ENCODE measurements at regions not wholly inside any gene's neighbourhood (a gene's known extent, or its start where the extent isn't known, plus 50 kb on each side); places are given as distances from the start of the nearest gene placed in this dataset.

GRCh38 chr7:19442016-19442785 is 266.6 kb downstream of the POLR1F start:
- H3K27ac ChIP-seq (ENCODE audit: insufficient read length, low read depth, low read length): no peak overlapping the region
- H2AFZ ChIP-seq (ENCODE audit: low read length): no peak overlapping the region
- no peak overlapping the region for H3K4ac ChIP-seq (ENCODE audit: low read depth, low read length)
- no peak overlapping the region for H4K8ac ChIP-seq (replicated peaks; ENCODE audit: insufficient read length, low read depth, low read length)
- TF ChIP-seq CTCF (conservative IDR thresholded peaks at IDR 0.05): peak; percentile 75
- no peaks in the 10 kb centered on the region for H3K27me3 ChIP-seq (ENCODE audit: insufficient read depth, low read length)
- H2BK20ac ChIP-seq (ENCODE audit: low read depth, low read length, poor library complexity, severe bottlenecking): no peak overlapping the region
- no peak overlapping the region for H3K18ac ChIP-seq (ENCODE audit: insufficient read length, low read depth, low read length)
- H3T11ph ChIP-seq (ENCODE audit: low read length): no peak overlapping the region
- H3K56ac ChIP-seq (ENCODE audit: insufficient read length, low read depth, low read length): no peak overlapping the region
- Mint-ChIP-seq H3K4me1 (peaks cover 10 to 14% of the 10 kb centered on the region in 2 experiments), H3K27me3 (ENCODE audit: low read depth) (no peaks in the 10 kb centered on the region), H3K27ac (no peak overlapping the region), H3K4me3 (no peak overlapping the region), H3K9me3 (no peaks in the 10 kb centered on the region), H3K36me3 (ENCODE audit: insufficient read depth in 1 of 3, low read depth in 3 of 3) (no peaks in the 10 kb centered on the region)
- no peak overlapping the region for H3K14ac ChIP-seq (ENCODE audit: insufficient read depth, low read length)
- DNase-seq: peak; percentile 43
- H3K4me1 ChIP-seq (ENCODE audit: insufficient read depth, low read length): no peaks in the 10 kb centered on the region
- H2BK12ac ChIP-seq (ENCODE audit: insufficient read length, low read depth, low read length): no peak overlapping the region
- H3K23me2 ChIP-seq (ENCODE audit: insufficient read length, low read depth, low read length, poor library complexity, severe bottlenecking): no peaks in the 10 kb centered on the region
- H3K23ac ChIP-seq (ENCODE audit: insufficient read length, low read depth, low read length): no peak overlapping the region
- no peak overlapping the region for H2BK15ac ChIP-seq (ENCODE audit: low read depth, low read length)
- H3K9me3 ChIP-seq (ENCODE audit: control insufficient read depth, low read depth, low read length): no peaks in the 10 kb centered on the region
- no peak overlapping the region for H2BK5ac ChIP-seq (ENCODE audit: insufficient read length, low read length)
- no peak overlapping the region for H4K91ac ChIP-seq (ENCODE audit: insufficient read length, low read depth, low read length)
- H4K5ac ChIP-seq (ENCODE audit: insufficient read length, low read depth, low read length): no peak overlapping the region
- no peak overlapping the region for H3K9ac ChIP-seq (ENCODE audit: extremely low read depth, insufficient read length, low read length)
- no CpG with 5 or more reads among the region's 4 CpGs for WGBS (ENCODE audit: extremely low coverage, insufficient read length, low lambda C conversion rate)
- no peaks in the 10 kb centered on the region for H3K79me1 ChIP-seq (ENCODE audit: insufficient read depth, low read depth, low read length, poor library complexity, severe bottlenecking)
- no peaks in the 10 kb centered on the region for H3K79me2 ChIP-seq (ENCODE audit: insufficient read depth, low read length)
- H4K20me1 ChIP-seq (ENCODE audit: control insufficient read depth, insufficient read depth, insufficient read length): no peaks in the 10 kb centered on the region
- no peak overlapping the region for H2BK120ac ChIP-seq (ENCODE audit: low read depth, low read length, poor library complexity, severe bottlenecking)
- H2AK5ac ChIP-seq (ENCODE audit: insufficient read length, low read length): no peak overlapping the region
- no peak overlapping the region for H3K4me2 ChIP-seq (ENCODE audit: insufficient read depth, insufficient read length, low read length)
